Gastroesophageal sphincter (tissue), 4 donors: ENCODE measurements at regions not wholly inside any gene's neighbourhood (a gene's known extent, or its start where the extent isn't known, plus 50 kb on each side); places are given as distances from the start of the nearest gene placed in this dataset.
"Not testable (repeated sequence)": the region's sequence is repeated elsewhere in the genome, so short reads cannot be mapped to it uniquely, and the experiment has no call there.

Experiments
- ATAC-seq: fragments of 150-250 bp; one replicate; pipeline ENCODE4 v1.9.1; 2016; ENCODE audit warnings: mild to moderate bottlenecking, moderate library complexity
- H3K27ac ChIP-seq, 4 donors: fragments of 200-600 bp; sonication (generic) in 3 of 4; 1 replicate in 3 of 4; 2 replicates in 1 of 4; pipeline ENCODE4 v1.5.1; 2016 to 2019
- H3K27me3 ChIP-seq: fragments of 200-600 bp; sonication (generic); one replicate; pipeline ENCODE4 v1.5.1; 2019
- H3K36me3 ChIP-seq, 2 donors: fragments of 200-600 bp; sonication (generic); one replicate each; pipeline ENCODE4 v1.5.1; 2019; ENCODE audit warnings: control low read depth in 1 of 2
- H3K4me1 ChIP-seq, 3 donors: fragments of 200-600 bp; sonication (generic); 1 replicate in 2 of 3; 2 replicates in 1 of 3; pipeline ENCODE4 v1.5.1; 2016 to 2019; ENCODE audit warnings: control low read depth in 2 of 3
- H3K4me3 ChIP-seq, 2 donors: fragments of 200-600 bp; sonication (generic); one replicate each; pipeline ENCODE4 v1.5.1; 2019; ENCODE audit warnings: mild to moderate bottlenecking in 1 of 2, moderate library complexity in 1 of 2
- H3K9me3 ChIP-seq, 3 donors: fragments of 200-600 bp; sonication (generic); one replicate each; pipeline ENCODE4 v1.5.1; 2017 to 2019; ENCODE audit warnings: control low read depth in 2 of 3
- EP300 ChIP-seq: sonication (generic); formaldehyde crosslinking; IDR thresholded peaks from one replicate; pipeline ENCODE4 v1.6.1; 2017; ENCODE audit warnings: antibody characterized with exemption, mild to moderate bottlenecking
- POLR2A ChIP-seq, 2 donors: fragments of 450-650 bp; IDR thresholded peaks; one replicate each; pipeline ENCODE4 v1.6.1; 2017; ENCODE audit warnings: antibody characterized with exemption in 2 of 2, mild to moderate bottlenecking in 2 of 2, moderate library complexity in 1 of 2
- POLR2AphosphoS5 ChIP-seq: sonication (generic); formaldehyde crosslinking; IDR thresholded peaks from one replicate; pipeline ENCODE4 v1.6.1; 2017; ENCODE audit warnings: antibody characterized with exemption
- WGBS, 2 donors: methylation state at CpG; one replicate each; pipeline ENCODE4 v1.1.5; 2018; ENCODE audit warnings: low coverage in 1 of 2; 5-methylcytosine and 5-hydroxymethylcytosine counted together
- TF ChIP-seq, protein P1 (sequence below), 4 experiments: fragments of 200-600 bp in 2 of 4; fragments of 450-650 bp in 2 of 4; sonication (generic) in 1 of 4; IDR thresholded peaks; one replicate each; pipeline ENCODE4 v1.5.1; 2017 to 2019; ENCODE audit warnings: antibody characterized with exemption in 4 of 4, mild to moderate bottlenecking in 2 of 4, moderate library complexity in 2 of 4

DNA sequence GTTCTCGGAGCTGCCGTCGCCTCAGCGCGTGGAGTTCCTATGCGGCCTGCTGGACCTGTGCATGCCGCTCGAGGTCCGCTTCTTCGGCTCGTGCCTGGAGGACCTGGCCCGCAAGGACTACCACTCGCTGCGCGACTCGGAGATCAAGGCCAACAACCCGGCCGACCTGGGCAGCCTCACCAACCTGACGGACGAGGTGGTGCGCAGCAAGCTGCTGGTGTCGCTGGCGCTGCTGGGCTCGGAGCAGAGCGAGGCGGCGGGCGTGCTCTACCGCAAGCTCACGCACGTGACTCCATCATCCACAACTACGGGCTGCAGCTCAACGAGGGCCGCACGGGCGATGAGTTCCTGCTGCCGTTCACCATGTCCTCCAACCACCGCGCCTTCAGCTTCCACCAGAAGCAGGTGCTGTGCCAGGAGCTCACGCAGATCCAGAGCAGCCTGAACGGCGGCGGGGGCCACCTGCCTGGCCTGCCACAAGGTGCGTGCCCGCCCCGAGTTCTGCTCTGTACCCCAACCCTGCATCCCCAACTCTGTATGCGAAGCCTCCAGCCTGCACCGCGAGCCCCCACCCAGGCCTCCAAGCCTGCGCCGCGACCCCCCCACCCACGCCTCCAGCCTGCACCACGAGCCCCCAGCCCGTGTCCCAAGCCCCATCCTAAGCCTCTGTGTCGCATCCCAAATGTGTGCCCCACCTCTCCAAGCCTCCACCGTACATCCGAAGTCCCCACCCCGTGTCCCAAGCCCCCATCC, 178.2 kb downstream of the OR4M2 start:
- H3K9me3 ChIP-seq, result no peaks in the 10 kb centered on the region
- 57 to 60% methylated on average over 5 to 6 of the region's 59 CpGs for WGBS, 2 donors
- H3K4me1 ChIP-seq, result no peaks in the 10 kb centered on the region
- no peak overlapping the region for H3K4me3 ChIP-seq
- H3K27me3 ChIP-seq, result peaks cover 27% of the 10 kb centered on the region
- H3K36me3 ChIP-seq, result no peaks in the 10 kb centered on the region
- TF ChIP-seq, protein P1, sequence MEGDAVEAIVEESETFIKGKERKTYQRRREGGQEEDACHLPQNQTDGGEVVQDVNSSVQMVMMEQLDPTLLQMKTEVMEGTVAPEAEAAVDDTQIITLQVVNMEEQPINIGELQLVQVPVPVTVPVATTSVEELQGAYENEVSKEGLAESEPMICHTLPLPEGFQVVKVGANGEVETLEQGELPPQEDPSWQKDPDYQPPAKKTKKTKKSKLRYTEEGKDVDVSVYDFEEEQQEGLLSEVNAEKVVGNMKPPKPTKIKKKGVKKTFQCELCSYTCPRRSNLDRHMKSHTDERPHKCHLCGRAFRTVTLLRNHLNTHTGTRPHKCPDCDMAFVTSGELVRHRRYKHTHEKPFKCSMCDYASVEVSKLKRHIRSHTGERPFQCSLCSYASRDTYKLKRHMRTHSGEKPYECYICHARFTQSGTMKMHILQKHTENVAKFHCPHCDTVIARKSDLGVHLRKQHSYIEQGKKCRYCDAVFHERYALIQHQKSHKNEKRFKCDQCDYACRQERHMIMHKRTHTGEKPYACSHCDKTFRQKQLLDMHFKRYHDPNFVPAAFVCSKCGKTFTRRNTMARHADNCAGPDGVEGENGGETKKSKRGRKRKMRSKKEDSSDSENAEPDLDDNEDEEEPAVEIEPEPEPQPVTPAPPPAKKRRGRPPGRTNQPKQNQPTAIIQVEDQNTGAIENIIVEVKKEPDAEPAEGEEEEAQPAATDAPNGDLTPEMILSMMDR (IDR thresholded peaks at IDR 0.05), result no peak
- TF ChIP-seq EP300 (no peak), POLR2AphosphoS5 (no peak), POLR2A (IDR thresholded peaks at IDR 0.05) (no peak)
- ATAC-seq, result no peak
- H3K27ac ChIP-seq, result no peak overlapping the region

DNA sequence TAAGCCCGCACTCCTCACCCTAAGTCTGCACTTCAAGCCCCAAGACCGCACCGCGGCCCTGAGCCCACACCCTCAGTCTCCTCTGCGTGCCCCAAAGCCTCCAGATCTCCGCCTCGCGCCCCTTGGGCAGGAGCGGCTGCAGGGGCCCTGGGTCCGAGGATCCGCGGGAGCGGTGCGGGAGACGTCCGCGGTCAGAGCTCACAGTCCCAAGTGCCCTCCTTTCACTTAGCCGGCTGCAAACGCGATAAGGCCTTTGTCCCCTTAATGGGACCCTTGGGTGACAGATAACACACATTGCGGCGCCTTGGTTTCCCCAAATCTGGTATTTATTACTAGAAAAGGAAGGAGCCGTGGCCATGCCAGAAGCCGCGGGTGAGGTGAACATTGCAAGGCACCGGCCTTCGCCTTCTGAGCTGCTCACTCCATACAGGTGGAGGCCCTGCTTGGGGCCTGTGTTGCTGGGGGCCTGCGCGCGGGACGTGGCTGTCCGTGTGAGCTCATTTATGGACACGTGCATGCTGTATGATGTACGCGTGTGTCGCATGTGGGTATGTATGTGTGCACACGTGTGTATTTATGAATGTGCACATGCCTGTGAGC, 178.9 kb downstream of the OR4M2 start:
- ATAC-seq, result not testable (repeated sequence)

DNA sequence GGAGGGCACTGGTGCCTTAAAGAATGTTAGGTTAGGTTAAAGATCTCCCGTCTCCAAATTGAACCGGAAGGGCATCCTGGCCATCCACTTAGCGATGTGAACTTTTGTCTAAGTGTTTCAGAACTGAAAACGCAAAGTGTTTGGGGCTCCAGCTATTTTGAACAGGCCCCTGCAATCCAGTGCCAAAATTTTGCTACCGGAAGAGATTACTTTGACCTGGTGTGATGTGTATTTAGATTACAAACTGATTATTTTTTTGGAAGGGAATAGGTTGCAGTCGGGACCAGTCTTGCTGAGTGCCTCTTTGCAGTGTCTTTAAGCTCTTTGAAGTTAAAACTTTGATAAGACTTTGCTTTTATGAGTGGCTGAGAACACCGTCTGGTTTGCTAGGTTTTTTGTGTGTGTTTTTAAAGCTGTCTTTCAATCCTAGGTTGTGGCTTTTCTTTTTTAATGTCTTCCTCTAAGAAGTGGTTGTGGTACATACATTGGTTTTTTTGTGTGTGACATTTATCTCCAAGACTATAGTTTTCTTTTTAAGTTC, 179.6 kb downstream of the OR4M2 start:
- H3K36me3 ChIP-seq, result no peaks in the 10 kb centered on the region
- TF ChIP-seq POLR2AphosphoS5 (no peak), POLR2A (IDR thresholded peaks at IDR 0.05) (no peak), EP300 (no peak)
- TF ChIP-seq, protein P1 (IDR thresholded peaks at IDR 0.05), result no peak
- WGBS, 2 donors, result 69 to 80% methylated on average over 5 to 6 of the region's 7 CpGs
- no peak overlapping the region for H3K27ac ChIP-seq
- ATAC-seq, result no peak
- H3K4me3 ChIP-seq, result no peak overlapping the region
- H3K4me1 ChIP-seq, result no peaks in the 10 kb centered on the region
- no peaks in the 10 kb centered on the region for H3K9me3 ChIP-seq
- peaks cover 27% of the 10 kb centered on the region for H3K27me3 ChIP-seq

More for the DNA sequence above, 178.9 kb downstream of the OR4M2 start:
- not testable (repeated sequence) for H3K36me3 ChIP-seq, H3K4me3 ChIP-seq, H3K4me1 ChIP-seq, H3K9me3 ChIP-seq, H3K27ac ChIP-seq
- H3K27me3 ChIP-seq, result peaks cover 27% of the 10 kb centered on the region
- 78% methylated on average over 8 of the region's 37 CpGs; no CpG with 5 or more reads in 1 of the 2 donors for WGBS, 2 donors

DNA sequence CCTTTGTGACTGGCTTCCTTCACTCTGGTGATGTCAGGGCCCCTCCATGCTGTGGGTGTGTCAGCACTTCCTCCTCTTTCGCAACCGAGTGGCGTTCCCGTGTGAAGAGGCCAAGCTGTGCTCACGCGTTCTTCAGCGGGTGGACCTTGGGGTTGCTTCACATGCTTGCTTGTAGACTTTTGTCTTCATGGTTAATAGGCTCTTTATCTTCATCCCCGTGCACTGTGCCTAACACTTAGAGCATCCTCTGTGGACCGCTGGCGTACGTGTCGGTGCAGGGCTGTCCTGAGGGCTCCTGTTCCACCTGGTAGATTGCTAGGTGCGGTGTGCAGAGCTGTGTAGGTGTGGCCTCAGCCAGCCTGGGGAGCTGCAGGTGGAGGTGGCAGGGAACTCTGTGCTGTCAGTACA, 182.3 kb downstream of the OR4M2 start:
- no peak overlapping the region for H3K4me3 ChIP-seq
- no peak overlapping the region for H3K27ac ChIP-seq
- H3K4me1 ChIP-seq, result no peaks in the 10 kb centered on the region
- TF ChIP-seq EP300 (no peak), POLR2A (IDR thresholded peaks at IDR 0.05) (no peak), POLR2AphosphoS5 (no peak)
- TF ChIP-seq, protein P1 (IDR thresholded peaks at IDR 0.05), result no peak
- peaks cover 8% of the 10 kb centered on the region for H3K27me3 ChIP-seq
- no peaks in the 10 kb centered on the region for H3K36me3 ChIP-seq
- H3K9me3 ChIP-seq, result no peaks in the 10 kb centered on the region
- ATAC-seq, result peak; percentile 40
- 64% methylated on average over 3 of the region's 13 CpGs; no CpG with 5 or more reads in 1 of the 2 donors for WGBS, 2 donors

DNA sequence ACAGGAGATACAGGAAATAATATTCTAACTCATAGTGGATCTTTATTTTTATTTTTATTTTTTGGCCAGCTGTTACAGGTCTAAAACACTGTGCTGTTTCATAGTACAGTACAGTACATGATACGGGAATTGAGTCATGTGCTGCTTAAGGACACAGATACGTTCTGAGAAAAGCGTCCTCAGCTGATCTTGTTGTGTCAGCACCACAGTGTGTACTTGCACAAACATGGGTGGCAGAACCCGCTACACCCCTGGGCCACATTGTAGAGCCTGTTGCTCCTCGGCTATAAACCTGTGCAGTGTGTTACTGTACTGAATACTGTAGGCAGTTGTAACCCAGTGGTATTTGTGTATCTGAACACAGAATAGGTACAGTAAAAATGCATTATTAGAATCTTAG, 183.4 kb downstream of the OR4M2 start:
- Histone ChIP-seq H3K4me1 (no peaks in the 10 kb centered on the region), H3K4me3 (no peak overlapping the region), H3K27me3 (peaks cover 4% of the 10 kb centered on the region), H3K9me3 (no peaks in the 10 kb centered on the region), H3K27ac (no peak overlapping the region), H3K36me3 (no peaks in the 10 kb centered on the region)
- WGBS, 2 donors, result 55 to 68% methylated on average over 3 of the region's 5 CpGs
- TF ChIP-seq, protein P1 (IDR thresholded peaks at IDR 0.05), result no peak
- no peak for TF ChIP-seq POLR2AphosphoS5
- TF ChIP-seq POLR2A (IDR thresholded peaks at IDR 0.05), result no peak
- TF ChIP-seq EP300, result no peak
- ATAC-seq, result no peak

DNA sequence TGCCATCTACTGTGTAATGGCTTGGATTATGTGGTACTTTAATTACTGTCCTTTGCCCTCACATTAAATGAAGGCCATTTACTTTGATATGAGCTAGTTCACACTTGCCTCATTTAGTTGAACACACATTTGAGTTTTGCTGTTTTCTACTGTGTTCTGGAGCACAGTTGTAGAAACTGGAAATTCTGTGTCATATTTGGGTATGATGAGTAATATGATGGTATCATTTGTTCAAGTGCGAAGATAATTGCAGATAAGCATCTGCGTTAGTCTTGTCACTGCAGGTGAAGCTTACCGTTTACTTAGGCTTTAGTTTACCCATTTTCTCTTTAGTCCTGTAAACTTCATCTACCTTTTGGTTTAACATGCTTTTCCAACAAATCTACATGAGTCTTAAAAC, 183.9 kb downstream of the OR4M2 start:
- not testable (repeated sequence) for H3K4me1 ChIP-seq, H3K27me3 ChIP-seq, H3K4me3 ChIP-seq, H3K27ac ChIP-seq, H3K9me3 ChIP-seq, ATAC-seq, H3K36me3 ChIP-seq
- WGBS, 2 donors, result 77 to 86% methylated on average over 3 of the region's 3 CpGs
